Muscle layer of colon (tissue), 2 donors: ENCODE measurements at regions not wholly inside any gene's neighbourhood (a gene's known extent, or its start where the extent isn't known, plus 50 kb on each side); places are given as distances from the start of the nearest gene placed in this dataset.
A peak's percentile ranks its signal among the peaks of the same experiment; 100 is the strongest.

Experiments used
- H3K27ac ChIP-seq: one replicate; pipeline ENCODE4 v1.7.0; 2013; ENCODE audit warnings: low read depth, mild to moderate bottlenecking, low read length, moderate library complexity
- H3K27me3 ChIP-seq, 2 donors: one replicate each; pipeline ENCODE4 v1.7.0; 2013; ENCODE audit warnings: low read length in 2 of 2, mild to moderate bottlenecking in 2 of 2; ENCODE audit not compliant: insufficient read depth in 2 of 2, control insufficient read depth in 1 of 2
- H3K36me3 ChIP-seq: one replicate; pipeline ENCODE4 v1.7.0; 2013; ENCODE audit warnings: mild to moderate bottlenecking, low read length; ENCODE audit not compliant: insufficient read depth
- H3K4me1 ChIP-seq: one replicate; pipeline ENCODE4 v1.7.0; 2013; ENCODE audit warnings: mild to moderate bottlenecking, low read length; ENCODE audit not compliant: insufficient read depth
- H3K4me3 ChIP-seq, 2 donors: one replicate each; pipeline ENCODE4 v1.7.0; 2013; ENCODE audit warnings: low read length in 2 of 2, low read depth in 1 of 2, mild to moderate bottlenecking in 1 of 2, moderate library complexity in 1 of 2
- H3K9ac ChIP-seq: one replicate; pipeline ENCODE4 v1.7.0; 2013; ENCODE audit warnings: low read length
- H3K9me3 ChIP-seq: one replicate; pipeline ENCODE4 v1.7.0; 2013; ENCODE audit warnings: mild to moderate bottlenecking, low read length
- donor health status: abdominal sarcoma.
- donor health status: Adenocarcinoma of cecum.

DNA sequence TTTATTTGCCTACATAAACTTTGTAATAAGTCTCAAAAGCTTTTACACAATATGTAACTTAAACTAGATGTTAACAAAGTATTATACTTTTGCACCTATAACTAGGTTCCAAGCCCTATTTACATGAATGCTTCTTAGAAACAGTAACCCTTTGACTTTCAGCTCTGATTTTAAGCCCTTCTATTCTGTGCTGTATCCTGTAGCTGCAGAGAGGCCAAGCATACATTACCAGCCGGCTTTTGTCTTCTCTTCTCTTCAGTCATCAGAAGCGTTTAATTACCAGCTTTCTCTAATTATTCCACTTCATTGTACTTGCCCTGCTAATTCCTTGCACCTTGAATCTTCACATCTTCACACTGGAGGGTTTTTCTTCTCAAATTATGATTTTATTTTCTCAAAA is 403.1 kb downstream of the PDGFC start:
- Histone ChIP-seq H3K9ac (no peak overlapping the region), H3K4me1 (no peaks in the 10 kb centered on the region), H3K4me3 (no peak overlapping the region), H3K36me3 (no peaks in the 10 kb centered on the region), H3K27ac (no peak overlapping the region), H3K9me3 (no peaks in the 10 kb centered on the region), H3K27me3 (no peaks in the 10 kb centered on the region)

GRCh38 chr4:156568041-156568440 is 403.6 kb downstream of the PDGFC start:
- Histone ChIP-seq H3K4me3 (no peak overlapping the region), H3K9ac (no peak overlapping the region), H3K9me3 (no peaks in the 10 kb centered on the region), H3K27ac (no peak overlapping the region), H3K36me3 (no peaks in the 10 kb centered on the region), H3K4me1 (no peaks in the 10 kb centered on the region), H3K27me3 (no peaks in the 10 kb centered on the region)

- Histone ChIP-seq H3K4me1 (peaks cover 15% of the 10 kb centered on the region), H3K27ac (no peak overlapping the region), H3K4me3 (no peak overlapping the region), H3K9ac (no peak overlapping the region), H3K27me3 (no peaks in the 10 kb centered on the region), H3K36me3 (no peaks in the 10 kb centered on the region), H3K9me3 (no peaks in the 10 kb centered on the region)
These were observed 410.9 kb downstream of the PDGFC start for GRCh38 chr4:156560701-156561100.

DNA sequence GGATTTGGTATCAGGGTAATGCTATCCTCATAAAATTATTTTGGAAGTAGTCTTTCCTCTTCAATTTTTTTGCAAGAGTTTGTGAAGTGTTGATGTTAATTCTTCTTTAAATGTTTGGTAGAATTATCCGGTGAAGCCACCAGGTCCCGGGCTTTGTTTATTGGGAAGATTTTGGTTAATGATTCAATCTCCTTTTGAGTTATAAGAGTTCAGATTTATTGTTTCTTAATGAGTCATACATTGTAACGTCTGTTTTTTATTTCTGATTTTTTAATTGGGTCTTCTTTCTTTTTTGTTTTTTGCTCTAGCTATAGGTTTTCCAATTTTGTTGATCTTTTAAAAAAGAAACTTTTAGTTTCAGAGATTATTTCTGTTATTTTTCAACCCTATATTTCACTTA is 412.3 kb downstream of the PDGFC start:
- Histone ChIP-seq H3K27ac (no peak overlapping the region), H3K36me3 (no peaks in the 10 kb centered on the region), H3K9me3 (no peaks in the 10 kb centered on the region), H3K4me3 (no peak overlapping the region), H3K4me1 (peaks cover 15% of the 10 kb centered on the region), H3K9ac (no peak overlapping the region), H3K27me3 (no peaks in the 10 kb centered on the region)

DNA sequence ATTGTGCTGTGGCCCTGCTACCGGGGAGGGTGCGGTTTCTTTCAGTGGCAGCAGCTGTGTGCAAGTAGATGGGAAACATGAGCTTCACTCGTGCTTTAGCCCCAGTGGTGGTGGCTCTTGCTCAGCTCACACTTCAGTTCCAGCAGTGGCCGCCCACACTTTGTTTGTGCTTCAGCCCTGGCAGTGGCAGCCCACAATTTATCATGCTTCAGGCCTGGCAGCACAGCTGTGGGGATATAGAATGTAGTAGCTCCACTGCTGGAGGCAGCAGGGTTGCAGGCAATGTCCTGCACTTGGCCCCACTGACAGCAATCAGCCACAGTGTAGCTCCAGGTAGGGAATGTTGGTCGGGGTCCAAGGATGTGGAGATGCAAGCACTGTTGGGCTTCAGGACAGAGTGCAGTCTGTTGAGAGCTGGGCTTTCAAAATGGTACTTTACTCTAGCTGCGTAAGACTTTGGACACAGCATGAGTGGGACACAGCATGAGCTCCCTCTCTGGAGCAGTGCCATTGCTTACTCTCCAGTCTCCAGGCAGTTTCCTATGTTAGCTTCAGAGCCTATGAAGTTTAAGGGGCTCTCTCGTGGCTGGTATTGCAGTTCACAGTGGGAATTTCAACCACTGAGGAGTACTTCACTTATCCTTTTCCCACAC is 413.1 kb downstream of the PDGFC start:
- H3K36me3 ChIP-seq = no peaks in the 10 kb centered on the region
- H3K27ac ChIP-seq = no peak overlapping the region
- no peak overlapping the region for H3K9ac ChIP-seq
- H3K9me3 ChIP-seq = no peaks in the 10 kb centered on the region
- H3K27me3 ChIP-seq = no peaks in the 10 kb centered on the region
- peaks cover 15% of the 10 kb centered on the region for H3K4me1 ChIP-seq
- no peak overlapping the region for H3K4me3 ChIP-seq

DNA sequence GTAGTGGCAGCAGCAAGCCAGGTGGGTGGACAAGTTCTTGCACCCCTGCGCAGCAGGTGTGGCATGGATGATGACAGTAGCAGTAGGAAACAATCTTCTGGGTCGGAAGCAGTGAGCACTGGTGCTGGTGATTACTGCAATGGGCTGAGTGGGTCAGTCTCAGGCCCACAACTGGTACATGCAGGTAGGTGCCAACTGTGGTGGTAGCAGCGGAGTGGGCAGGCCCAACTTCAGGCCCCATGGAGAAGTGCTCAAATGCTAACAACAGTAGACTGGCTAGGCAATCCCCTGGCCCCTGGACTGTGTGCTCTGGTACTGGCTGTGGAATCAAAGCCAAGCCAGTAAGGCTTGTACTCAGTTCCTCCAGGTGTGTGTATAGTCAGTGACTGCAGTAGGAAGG is 413.7 kb downstream of the PDGFC start:
- H3K27me3 ChIP-seq = no peaks in the 10 kb centered on the region
- no peaks in the 10 kb centered on the region for H3K9me3 ChIP-seq
- H3K4me3 ChIP-seq = no peak overlapping the region
- peaks cover 14% of the 10 kb centered on the region for H3K4me1 ChIP-seq
- no peaks in the 10 kb centered on the region for H3K36me3 ChIP-seq
- H3K9ac ChIP-seq = no peak overlapping the region
- no peak overlapping the region for H3K27ac ChIP-seq

GRCh38 chr4:156556336-156556735 is 415.3 kb downstream of the PDGFC start:
- H3K36me3 ChIP-seq = no peaks in the 10 kb centered on the region
- no peaks in the 10 kb centered on the region for H3K9me3 ChIP-seq
- H3K27ac ChIP-seq = no peak overlapping the region
- peaks cover 10% of the 10 kb centered on the region for H3K4me1 ChIP-seq
- H3K9ac ChIP-seq = no peak overlapping the region
- no peaks in the 10 kb centered on the region for H3K27me3 ChIP-seq
- H3K4me3 ChIP-seq = no peak overlapping the region

GRCh38 chr4:156553659-156554058 is 417.9 kb downstream of the PDGFC start:
- no peak overlapping the region for H3K4me3 ChIP-seq
- no peak overlapping the region for H3K27ac ChIP-seq
- H3K9me3 ChIP-seq = no peaks in the 10 kb centered on the region
- peaks cover 7% of the 10 kb centered on the region for H3K4me1 ChIP-seq
- H3K9ac ChIP-seq = no peak overlapping the region
- no peaks in the 10 kb centered on the region for H3K27me3 ChIP-seq
- no peaks in the 10 kb centered on the region for H3K36me3 ChIP-seq

DNA sequence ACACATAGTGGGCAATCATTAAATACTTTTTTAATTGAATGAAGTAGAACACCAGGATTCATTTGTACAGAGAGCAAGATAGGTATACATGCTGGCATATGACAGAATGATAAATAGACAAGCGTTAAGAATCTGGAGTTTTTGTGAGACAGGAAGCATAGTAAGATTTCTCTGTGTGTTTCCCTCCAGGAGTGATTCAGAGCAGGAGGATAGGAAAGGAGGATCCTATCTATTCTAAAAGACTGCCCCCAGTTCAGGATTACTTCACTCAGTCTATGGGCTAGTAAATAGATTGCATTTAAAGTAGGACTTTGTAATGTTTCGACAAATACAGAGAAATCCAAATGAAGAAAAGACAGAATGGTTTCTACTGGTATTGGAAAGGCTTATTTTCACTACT is 423.7 kb downstream of the PDGFC start:
- peaks cover 20% of the 10 kb centered on the region for H3K4me1 ChIP-seq
- H3K27me3 ChIP-seq = no peaks in the 10 kb centered on the region
- no peak overlapping the region for H3K9ac ChIP-seq
- H3K36me3 ChIP-seq = no peaks in the 10 kb centered on the region
- no peak overlapping the region for H3K4me3 ChIP-seq
- H3K27ac ChIP-seq = no peak overlapping the region
- no peaks in the 10 kb centered on the region for H3K9me3 ChIP-seq

- no peaks in the 10 kb centered on the region for H3K27me3 ChIP-seq
- H3K4me1 ChIP-seq = peaks cover 20% of the 10 kb centered on the region
- no peak overlapping the region for H3K9ac ChIP-seq
- no peak overlapping the region for H3K4me3 ChIP-seq
- H3K27ac ChIP-seq = peak overlapping the region; percentile 56
- H3K36me3 ChIP-seq = no peaks in the 10 kb centered on the region
- no peaks in the 10 kb centered on the region for H3K9me3 ChIP-seq
These were observed 424.2 kb downstream of the PDGFC start for GRCh38 chr4:156547439-156547838.

GRCh38 chr4:156545003-156545785 is 426.4 kb downstream of the PDGFC start:
- Histone ChIP-seq H3K9me3 (no peaks in the 10 kb centered on the region), H3K4me3 (no peak overlapping the region), H3K27ac (no peak overlapping the region), H3K9ac (no peak overlapping the region), H3K4me1 (peaks cover 20% of the 10 kb centered on the region), H3K27me3 (no peaks in the 10 kb centered on the region), H3K36me3 (no peaks in the 10 kb centered on the region)

- Histone ChIP-seq H3K9ac (no peak overlapping the region), H3K27ac (no peak overlapping the region), H3K27me3 (no peaks in the 10 kb centered on the region), H3K36me3 (no peaks in the 10 kb centered on the region), H3K4me1 (no peaks in the 10 kb centered on the region), H3K9me3 (no peaks in the 10 kb centered on the region), H3K4me3 (no peak overlapping the region)
These were observed 432.2 kb downstream of the PDGFC start for GRCh38 chr4:156539376-156539775.
